ENCODE measurements at regions not wholly inside any gene's neighbourhood (a gene's known extent, or its start where the extent isn't known, plus 50 kb on each side); places are given as distances from the start of the nearest gene placed in this dataset.

GRCh38 chr14:89024691-89025090 lies 200.2 kb downstream of the TTC8 start:
- DNase-seq (no peak), ATAC-seq (ENCODE audit: poor library complexity) (no peak)
- H3K4me1 Mint-ChIP-seq (ENCODE audit: low read depth): peaks cover 10% of the 10 kb centered on the region
- no peaks in the 10 kb centered on the region for H3K36me3 ChIP-seq (ENCODE audit: insufficient read depth, low read length)
- H3K27ac ChIP-seq (ENCODE audit: low read depth in 1 of 2, low read length in 2 of 2): no peak overlapping the region
- peaks cover 0 to 17% of the 10 kb centered on the region in 2 experiments for H3K9me3 ChIP-seq (ENCODE audit: control insufficient read depth in 1 of 2, insufficient read depth in 1 of 2, low read length in 2 of 2)
- H3K27me3 Mint-ChIP-seq: peaks cover 85% of the 10 kb centered on the region
- H3K9me3 Mint-ChIP-seq: no peaks in the 10 kb centered on the region
- CTCF ChIA-PET: no interaction called here
- no peak overlapping the region for H3K27ac Mint-ChIP-seq
- TF ChIP-seq CTCF (IDR thresholded peaks at IDR 0.05): no peak
- H3K4me1 ChIP-seq (ENCODE audit: insufficient read depth, low read length): peaks cover 21% of the 10 kb centered on the region
- POLR2A ChIA-PET: no interaction called here
- H3K36me3 Mint-ChIP-seq (ENCODE audit: low read depth): no peaks in the 10 kb centered on the region
- no peak overlapping the region for H3K4me3 Mint-ChIP-seq
- intact Hi-C loops (cut with DNase I, micrococcal nuclease): loop anchor here in 1 of 2 experiments (5.0 to 10.0 kb wide), 2 partner anchors 150 to 743 kb away; no protein-coding TSS in a partner anchor
- peaks cover 51 to 62% of the 10 kb centered on the region in 2 experiments for H3K27me3 ChIP-seq (ENCODE audit: control insufficient read depth in 1 of 2, insufficient read depth in 2 of 2, low read length in 2 of 2)
- no peak overlapping the region for H3K4me3 ChIP-seq (ENCODE audit: low read length)

GRCh38 chr14:89025561-89026236 lies 201.2 kb downstream of the TTC8 start:
- ChIA-PET CTCF (no interaction called here), POLR2A (no interaction called here)
- Mint-ChIP-seq H3K27me3 (peaks cover 90% of the 10 kb centered on the region), H3K27ac (no peak overlapping the region), H3K4me3 (no peak overlapping the region), H3K9me3 (no peaks in the 10 kb centered on the region), H3K36me3 (ENCODE audit: low read depth) (no peaks in the 10 kb centered on the region), H3K4me1 (ENCODE audit: low read depth) (peaks cover 10% of the 10 kb centered on the region)
- intact Hi-C loops (cut with DNase I, micrococcal nuclease): loop anchor here in 1 of 2 experiments (5.0 to 10.0 kb wide), 2 partner anchors 149 to 742 kb away; no protein-coding TSS in a partner anchor
- Histone ChIP-seq H3K9me3 (ENCODE audit: control insufficient read depth in 1 of 2, insufficient read depth in 1 of 2, low read length in 2 of 2) (peaks cover 0 to 17% of the 10 kb centered on the region in 2 experiments), H3K4me3 (ENCODE audit: low read length) (no peak overlapping the region), H3K4me1 (ENCODE audit: insufficient read depth, low read length) (peaks cover 21% of the 10 kb centered on the region), H3K36me3 (ENCODE audit: insufficient read depth, low read length) (no peaks in the 10 kb centered on the region), H3K27ac (ENCODE audit: low read depth in 1 of 2, low read length in 2 of 2) (no peak overlapping the region), H3K27me3 (ENCODE audit: control insufficient read depth in 1 of 2, insufficient read depth in 2 of 2, low read length in 2 of 2) (peaks cover 52 to 62% of the 10 kb centered on the region in 2 experiments)
- no peak for ATAC-seq (ENCODE audit: poor library complexity)
- TF ChIP-seq CTCF (IDR thresholded peaks at IDR 0.05): no peak
- DNase-seq: no peak

- no peaks in the 10 kb centered on the region for H3K9me3 Mint-ChIP-seq
- peaks cover 10% of the 10 kb centered on the region for H3K4me1 Mint-ChIP-seq (ENCODE audit: low read depth)
- H3K4me3 Mint-ChIP-seq: peak overlapping the region; percentile 55
- ATAC-seq (ENCODE audit: poor library complexity) (peak; percentile 88), DNase-seq (peak; percentile 20 to 81 (median 50))
- Histone ChIP-seq H3K4me1 (ENCODE audit: insufficient read depth, low read length) (peaks cover 21% of the 10 kb centered on the region), H3K9me3 (ENCODE audit: control insufficient read depth in 1 of 2, insufficient read depth in 1 of 2, low read length in 2 of 2) (peaks cover 0 to 17% of the 10 kb centered on the region in 2 experiments), H3K36me3 (ENCODE audit: insufficient read depth, low read length) (no peaks in the 10 kb centered on the region), H3K27ac (ENCODE audit: low read depth in 1 of 2, low read length in 2 of 2) (no peak overlapping the region), H3K27me3 (ENCODE audit: control insufficient read depth in 1 of 2, insufficient read depth in 2 of 2, low read length in 2 of 2) (peaks cover 43 to 56% of the 10 kb centered on the region in 2 experiments), H3K4me3 (ENCODE audit: low read length) (peak overlapping the region; percentile 51)
- intact Hi-C loops (cut with DNase I, micrococcal nuclease): loop anchor here (1.0 to 10.0 kb wide), 3 partner anchors 148 to 888 kb away; no protein-coding TSS in a partner anchor
- POLR2A ChIA-PET: no interaction called here
- peak; percentile 64 for TF ChIP-seq CTCF (IDR thresholded peaks at IDR 0.05)
- H3K27me3 Mint-ChIP-seq: peaks cover 80% of the 10 kb centered on the region
- CTCF ChIA-PET: interaction anchor here (0.6 to 1.4 kb wide), 9 partner anchors 9 to 894 kb away, joined by 3 to 4 read pairs (median 3); no protein-coding TSS in a partner anchor
- no peak overlapping the region for H3K27ac Mint-ChIP-seq
- H3K36me3 Mint-ChIP-seq (ENCODE audit: low read depth): no peaks in the 10 kb centered on the region
Measured at GRCh38 chr14:89027097-89027740, 202.8 kb downstream of the TTC8 start.

All from CD4-positive, alpha-beta T cell (primary cell).